A549 (cell line): ENCODE measurements at regions not wholly inside any gene's neighbourhood (a gene's known extent, or its start where the extent isn't known, plus 50 kb on each side); places are given as distances from the start of the nearest gene placed in this dataset.

Source experiments
- ATAC-seq, 2 experiments: fragments of 200-7000 bp in 1 of 2; fragments of >200 bp in 1 of 2; cut with Nextera tagmentation in 1 of 2; cut with Tn5 transposase in 1 of 2; 3 replicates each; pipeline versions ENCODE4 v1.8.0 to v1.9.1; 2018 to 2020; ENCODE audit warnings: mild to moderate bottlenecking in 1 of 2, moderate library complexity in 1 of 2
- CTCF ChIA-PET: fragments of 300-600 bp; sonication (Branson Sonifier 250); formaldehyde crosslinking; extraction: SDS; loops from one replicate; lab custom pipeline; 2021; ENCODE audit warnings: antibody characterized with exemption, inconsistent platforms; lab: Yijun Ruan, JAX
- POLR2A ChIA-PET: fragments of 350-600 bp; formaldehyde crosslinking; extraction: SDS; loops from one replicate; lab custom pipeline; 2021; ENCODE audit warnings: antibody characterized with exemption, inconsistent platforms; lab: Yijun Ruan, JAX
- DNase-seq, 2 experiments: peaks; one replicate each; pipeline versions ENCODE4 v3.0.0 to v3.0.0-alpha.2; 2011 to 2016; ENCODE audit warnings: low read depth in 1 of 2, low spot score in 1 of 2
- FAIRE-seq: peaks from 2 replicates; lab custom pipeline; 2011; peaks lifted over from hg19 to GRCh38; lab: Jason Lieb, UNC
- H3K27ac ChIP-seq, 2 experiments: fragments of >200 bp; sonication (Bioruptor Twin); formaldehyde crosslinking; 3 replicates each; pipeline ENCODE4 v1.5.1; 2016 to 2017
- H3K4me1 ChIP-seq: fragments of >200 bp; sonication (Bioruptor Twin); formaldehyde crosslinking; 3 replicates; pipeline ENCODE4 v1.6.1; 2016
- H3K4me2 ChIP-seq: fragments of >200 bp; sonication (Bioruptor Twin); formaldehyde crosslinking; 3 replicates; pipeline ENCODE4 v1.6.1; 2016
- H3K4me3 ChIP-seq: fragments of >200 bp; sonication (Bioruptor Twin); formaldehyde crosslinking; 3 replicates; pipeline ENCODE4 v1.5.1; 2016
- H3K9me3 ChIP-seq: fragments of >200 bp; sonication (Bioruptor Twin); formaldehyde crosslinking; 3 replicates; pipeline ENCODE4 v1.6.1; 2016
- CBX2 ChIP-seq: fragments of 200-600 bp; sonication (generic); IDR thresholded peaks from 2 replicates; pipeline ENCODE4 v1.6.1; 2016; ENCODE audit warnings: low read depth, mild to moderate bottlenecking, borderline replicate concordance
- CHD4 ChIP-seq: fragments of 200-600 bp; sonication (generic); IDR thresholded peaks from 2 replicates; pipeline ENCODE4 v1.6.1; 2016; ENCODE audit warnings: antibody characterized with exemption, mild to moderate bottlenecking, borderline replicate concordance
- EHF ChIP-seq: fragments of 250-450 bp; sonication (Bioruptor Pico); IDR thresholded peaks from 2 replicates; pipeline ENCODE4 v1.5.0; 2020; ENCODE audit warnings: mild to moderate bottlenecking
- EP300 ChIP-seq, 2 experiments: fragments of >200 bp; sonication (Bioruptor Twin); formaldehyde crosslinking; IDR thresholded peaks; 2 replicates in 1 of 2; 3 replicates in 1 of 2; pipeline ENCODE4 v1.6.1; 2016 to 2017
- ESRRA ChIP-seq: fragments of 150-350 bp; IDR thresholded peaks from 2 replicates; pipeline ENCODE4 v1.6.1; 2014; ENCODE audit warnings: mild to moderate bottlenecking, low read length, borderline replicate concordance
- FOSB ChIP-seq: fragments of 250-450 bp; sonication (Bioruptor Pico); IDR thresholded peaks from 2 replicates; pipeline ENCODE4 v1.5.0; 2020; ENCODE audit warnings: mild to moderate bottlenecking, moderate library complexity
- FOSL2 ChIP-seq, 2 experiments: fragments of 450-650 bp in 1 of 2; fragments of >200 bp in 1 of 2; sonication (Bioruptor Twin) in 1 of 2; formaldehyde crosslinking; IDR thresholded peaks; 2 replicates each; pipeline versions ENCODE4 v1.5.0 to v1.6.1; 2016 to 2020; ENCODE audit warnings: mild to moderate bottlenecking in 1 of 2, moderate library complexity in 1 of 2
- GATA3 ChIP-seq: IDR thresholded peaks from 2 replicates; pipeline ENCODE4 v1.6.1; 2012; ENCODE audit warnings: borderline replicate concordance
- HOXB13 ChIP-seq: fragments of 250-450 bp; sonication (Bioruptor Pico); IDR thresholded peaks from 2 replicates; pipeline ENCODE4 v1.5.0; 2020; ENCODE audit warnings: low read depth, mild to moderate bottlenecking, moderate library complexity
- JUNB ChIP-seq: fragments of >200 bp; sonication (Bioruptor Twin); formaldehyde crosslinking; IDR thresholded peaks from 2 replicates; pipeline ENCODE4 v1.6.1; 2016
- KDM1A ChIP-seq: fragments of 200-600 bp; sonication (generic); IDR thresholded peaks from 2 replicates; pipeline ENCODE4 v1.6.1; 2016; ENCODE audit warnings: low read depth, mild to moderate bottlenecking
- MAFK ChIP-seq: fragments of 450-650 bp; IDR thresholded peaks from 2 replicates; pipeline ENCODE4 v1.6.1; 2014; ENCODE audit not compliant: partially characterized antibody
- MAX ChIP-seq: IDR thresholded peaks from 2 replicates; pipeline ENCODE4 v1.6.1; 2012
- NPAS2 ChIP-seq: fragments of 250-450 bp; sonication (Bioruptor Pico); IDR thresholded peaks from 2 replicates; pipeline ENCODE4 v1.8.0; 2022; ENCODE audit warnings: mild to moderate bottlenecking, moderate library complexity, borderline replicate concordance
- PHF8 ChIP-seq: fragments of 200-600 bp; sonication (generic); IDR thresholded peaks from 2 replicates; pipeline ENCODE4 v1.6.1; 2016; ENCODE audit warnings: low read depth, mild to moderate bottlenecking, antibody characterized with exemption, moderate library complexity, borderline replicate concordance
- POLR2A ChIP-seq: IDR thresholded peaks from 2 replicates; pipeline ENCODE4 v1.6.1; 2012; ENCODE audit warnings: mild to moderate bottlenecking, low read length
- POLR2AphosphoS2 ChIP-seq: conservative IDR thresholded peaks from 2 replicates; pipeline ENCODE4 v1.6.1; 2012; ENCODE audit warnings: low read length, improper control_type of control experiment, inconsistent platforms
- RAD21 ChIP-seq, 2 experiments: fragments of >200 bp in 1 of 2; sonication (Bioruptor Twin) in 1 of 2; formaldehyde crosslinking in 1 of 2; IDR thresholded peaks in 1 of 2; conservative IDR thresholded peaks in 1 of 2; 2 replicates in 1 of 2; 3 replicates in 1 of 2; pipeline ENCODE4 v1.6.1; 2012 to 2018; ENCODE audit warnings: inconsistent platforms in 1 of 2
- RCOR1 ChIP-seq: fragments of 150-350 bp; IDR thresholded peaks from 2 replicates; pipeline ENCODE4 v1.6.1; 2014; ENCODE audit warnings: antibody characterized with exemption, low read length, low read depth
- RNF2 ChIP-seq: fragments of 200-600 bp; sonication (generic); IDR thresholded peaks from 2 replicates; pipeline ENCODE4 v1.6.1; 2016; ENCODE audit warnings: low read depth, mild to moderate bottlenecking, antibody characterized with exemption, moderate library complexity, borderline replicate concordance
- SMC3 ChIP-seq: fragments of >200 bp; sonication (Bioruptor Twin); formaldehyde crosslinking; IDR thresholded peaks from 3 replicates; pipeline ENCODE4 v1.6.1; 2018; ENCODE audit warnings: inconsistent platforms
- SREBF2 ChIP-seq: fragments of 450-650 bp; IDR thresholded peaks from 2 replicates; pipeline ENCODE4 v1.6.1; 2014; ENCODE audit warnings: mild to moderate bottlenecking, moderate library complexity
- TP53 ChIP-seq: fragments of 250-450 bp; sonication (Bioruptor Pico); IDR thresholded peaks from 2 replicates; pipeline ENCODE4 v1.5.0; 2021; ENCODE audit warnings: mild to moderate bottlenecking, moderate library complexity
- ZC3H11A ChIP-seq: fragments of 450-650 bp; IDR thresholded peaks from 2 replicates; pipeline ENCODE4 v1.6.1; 2014; ENCODE audit warnings: antibody characterized with exemption, mild to moderate bottlenecking
- ZFP36 ChIP-seq: fragments of 450-650 bp; IDR thresholded peaks from 2 replicates; pipeline ENCODE4 v1.6.1; 2014; ENCODE audit warnings: borderline replicate concordance; ENCODE audit not compliant: partially characterized antibody
- ZNF302 ChIP-seq: fragments of 250-450 bp; sonication (Bioruptor Pico); IDR thresholded peaks from 2 replicates; pipeline ENCODE4 v1.9.0; 2021; ENCODE audit warnings: inconsistent platforms, mild to moderate bottlenecking, moderate library complexity
- WGBS: methylation state at CpG from one replicate; pipeline ENCODE4 v1.1.6; 2017; ENCODE audit errors: missing lambda C conversion rate; 5-methylcytosine and 5-hydroxymethylcytosine counted together
- TF ChIP-seq, protein P1 (sequence below): fragments of 150-350 bp; IDR thresholded peaks from 2 replicates; pipeline ENCODE4 v1.6.1; 2014; ENCODE audit warnings: low read depth, mild to moderate bottlenecking, low read length
- TF ChIP-seq, protein P2 (sequence below): IDR thresholded peaks from 2 replicates; pipeline ENCODE4 v1.6.1; 2012
- TF ChIP-seq, protein P3 (sequence below): fragments of >200 bp; sonication (Bioruptor Twin); formaldehyde crosslinking; IDR thresholded peaks from 3 replicates; pipeline ENCODE4 v1.6.1; 2016
- TF ChIP-seq, protein P4 (sequence below): fragments of 250-450 bp; sonication (Bioruptor Pico); IDR thresholded peaks from 2 replicates; pipeline ENCODE4 v1.5.0; 2021; ENCODE audit warnings: mild to moderate bottlenecking, moderate library complexity, borderline replicate concordance
- TF ChIP-seq, protein P5 (sequence below): fragments of >200 bp; sonication (Bioruptor Twin); formaldehyde crosslinking; IDR thresholded peaks from 2 replicates; pipeline ENCODE4 v1.6.1; 2016

DNA sequence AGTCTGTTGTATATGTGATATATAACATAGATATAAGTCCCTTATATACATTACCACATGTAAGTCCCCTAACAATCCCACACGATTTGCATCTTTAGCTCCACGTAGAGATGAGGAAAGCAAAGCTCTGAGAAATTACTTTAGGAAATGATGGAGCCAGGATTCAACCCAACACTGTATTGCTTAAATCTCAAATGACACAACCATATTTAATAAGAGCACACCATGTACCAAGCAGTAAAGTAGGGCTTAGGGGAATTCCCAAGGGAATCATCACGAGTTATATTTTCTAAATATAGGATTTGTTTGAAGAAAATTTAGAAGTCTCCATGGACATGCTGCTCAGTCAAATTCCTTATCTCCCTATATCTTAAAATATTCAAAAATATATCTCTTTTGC is 61.3 kb upstream of the POMP start (continued):
- TF ChIP-seq PHF8, result no peak
- TF ChIP-seq ZFP36, result no peak
- TF ChIP-seq RNF2, result no peak
- no peak for TF ChIP-seq RAD21 (conservative IDR thresholded peaks at IDR 0.05 in 1 of 2, IDR thresholded peaks at IDR 0.05 in 1 of 2)
- TF ChIP-seq EHF (CRISPR knock-in tag), result no peak
- TF ChIP-seq SREBF2, result no peak
- TF ChIP-seq POLR2A, result no peak
- TF ChIP-seq, all 56 proteins: peak for 0

GRCh38 chr13:28590461-28590860 is 68.5 kb upstream of the POMP start:
- POLR2A ChIA-PET, result no interaction called here
- 83% methylated on average over 12 of the region's 12 CpGs for WGBS
- ATAC-seq, result no peak
- TF ChIP-seq, protein P1, sequence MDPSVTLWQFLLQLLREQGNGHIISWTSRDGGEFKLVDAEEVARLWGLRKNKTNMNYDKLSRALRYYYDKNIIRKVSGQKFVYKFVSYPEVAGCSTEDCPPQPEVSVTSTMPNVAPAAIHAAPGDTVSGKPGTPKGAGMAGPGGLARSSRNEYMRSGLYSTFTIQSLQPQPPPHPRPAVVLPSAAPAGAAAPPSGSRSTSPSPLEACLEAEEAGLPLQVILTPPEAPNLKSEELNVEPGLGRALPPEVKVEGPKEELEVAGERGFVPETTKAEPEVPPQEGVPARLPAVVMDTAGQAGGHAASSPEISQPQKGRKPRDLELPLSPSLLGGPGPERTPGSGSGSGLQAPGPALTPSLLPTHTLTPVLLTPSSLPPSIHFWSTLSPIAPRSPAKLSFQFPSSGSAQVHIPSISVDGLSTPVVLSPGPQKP, result no peak
- TF ChIP-seq ZNF302 (CRISPR knock-in tag) (no peak), MAX (no peak), FOSB (CRISPR knock-in tag) (no peak), RCOR1 (no peak), EP300 (IDR thresholded peaks at IDR 0.05) (no peak)
- TF ChIP-seq, protein P2, sequence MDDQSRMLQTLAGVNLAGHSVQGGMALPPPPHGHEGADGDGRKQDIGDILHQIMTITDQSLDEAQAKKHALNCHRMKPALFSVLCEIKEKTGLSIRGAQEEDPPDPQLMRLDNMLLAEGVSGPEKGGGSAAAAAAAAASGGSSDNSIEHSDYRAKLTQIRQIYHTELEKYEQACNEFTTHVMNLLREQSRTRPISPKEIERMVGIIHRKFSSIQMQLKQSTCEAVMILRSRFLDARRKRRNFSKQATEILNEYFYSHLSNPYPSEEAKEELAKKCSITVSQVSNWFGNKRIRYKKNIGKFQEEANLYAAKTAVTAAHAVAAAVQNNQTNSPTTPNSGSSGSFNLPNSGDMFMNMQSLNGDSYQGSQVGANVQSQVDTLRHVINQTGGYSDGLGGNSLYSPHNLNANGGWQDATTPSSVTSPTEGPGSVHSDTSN, result no peak
- TF ChIP-seq, all 56 proteins: peak for 0
- CTCF ChIA-PET, result no interaction called here
- Histone ChIP-seq H3K9me3 (no peaks in the 10 kb centered on the region), H3K4me3 (no peak overlapping the region), H3K27ac (no peak overlapping the region), H3K4me2 (no peak overlapping the region), H3K4me1 (no peaks in the 10 kb centered on the region)
- DNase-seq, result no peak
- no peak for FAIRE-seq

- no peak for FAIRE-seq
Measured at GRCh38 chr13:28588296-28588695, 70.6 kb upstream of the POMP start.

DNA sequence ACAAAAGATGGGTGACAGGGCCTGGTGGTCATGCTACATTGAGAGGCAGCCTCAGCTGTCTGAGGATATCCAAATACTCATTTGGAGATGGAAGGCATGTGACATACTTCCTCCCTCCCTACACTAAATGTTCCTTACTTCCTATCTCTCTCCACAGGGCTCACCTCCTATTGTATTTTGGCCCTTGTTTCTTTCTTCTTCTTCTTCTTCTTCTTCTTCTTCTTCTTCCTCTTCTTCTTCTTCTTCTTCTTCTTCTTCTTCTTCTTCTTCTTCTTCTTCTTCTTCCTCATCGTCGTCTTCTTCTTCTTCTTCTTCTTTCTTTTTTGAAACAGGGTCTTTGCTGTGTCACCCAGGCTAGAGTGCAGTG is 71.8 kb upstream of the POMP start:
- Histone ChIP-seq H3K4me3 (no peak overlapping the region), H3K9me3 (no peaks in the 10 kb centered on the region), H3K27ac (no peak overlapping the region), H3K4me2 (no peak overlapping the region), H3K4me1 (no peaks in the 10 kb centered on the region)
- WGBS, result no CpG with 5 or more reads among the region's 2 CpGs
- FAIRE-seq (no peak), DNase-seq (no peak), ATAC-seq (no peak)
- CTCF ChIA-PET, result no interaction called here
- POLR2A ChIA-PET, result no interaction called here
- TF ChIP-seq RNF2, result no peak
- TF ChIP-seq MAFK, result no peak
- TF ChIP-seq, protein P3, sequence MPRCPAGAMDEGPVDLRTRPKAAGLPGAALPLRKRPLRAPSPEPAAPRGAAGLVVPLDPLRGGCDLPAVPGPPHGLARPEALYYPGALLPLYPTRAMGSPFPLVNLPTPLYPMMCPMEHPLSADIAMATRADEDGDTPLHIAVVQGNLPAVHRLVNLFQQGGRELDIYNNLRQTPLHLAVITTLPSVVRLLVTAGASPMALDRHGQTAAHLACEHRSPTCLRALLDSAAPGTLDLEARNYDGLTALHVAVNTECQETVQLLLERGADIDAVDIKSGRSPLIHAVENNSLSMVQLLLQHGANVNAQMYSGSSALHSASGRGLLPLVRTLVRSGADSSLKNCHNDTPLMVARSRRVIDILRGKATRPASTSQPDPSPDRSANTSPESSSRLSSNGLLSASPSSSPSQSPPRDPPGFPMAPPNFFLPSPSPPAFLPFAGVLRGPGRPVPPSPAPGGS, result no peak
- TF ChIP-seq SREBF2, result no peak
- TF ChIP-seq POLR2AphosphoS2, result no peak
- TF ChIP-seq NPAS2, result no peak
- no peak for TF ChIP-seq JUNB
- no peak for TF ChIP-seq GATA3
- TF ChIP-seq FOSL2 (IDR thresholded peaks at IDR 0.05), result no peak
- TF ChIP-seq FOSL2 (CRISPR knock-in tag; IDR thresholded peaks at IDR 0.05), result no peak
- no peak for TF ChIP-seq RAD21 (conservative IDR thresholded peaks at IDR 0.05 in 1 of 2, IDR thresholded peaks at IDR 0.05 in 1 of 2)
- TF ChIP-seq HOXB13, result no peak
- TF ChIP-seq SMC3, result no peak
- TF ChIP-seq, protein P4, sequence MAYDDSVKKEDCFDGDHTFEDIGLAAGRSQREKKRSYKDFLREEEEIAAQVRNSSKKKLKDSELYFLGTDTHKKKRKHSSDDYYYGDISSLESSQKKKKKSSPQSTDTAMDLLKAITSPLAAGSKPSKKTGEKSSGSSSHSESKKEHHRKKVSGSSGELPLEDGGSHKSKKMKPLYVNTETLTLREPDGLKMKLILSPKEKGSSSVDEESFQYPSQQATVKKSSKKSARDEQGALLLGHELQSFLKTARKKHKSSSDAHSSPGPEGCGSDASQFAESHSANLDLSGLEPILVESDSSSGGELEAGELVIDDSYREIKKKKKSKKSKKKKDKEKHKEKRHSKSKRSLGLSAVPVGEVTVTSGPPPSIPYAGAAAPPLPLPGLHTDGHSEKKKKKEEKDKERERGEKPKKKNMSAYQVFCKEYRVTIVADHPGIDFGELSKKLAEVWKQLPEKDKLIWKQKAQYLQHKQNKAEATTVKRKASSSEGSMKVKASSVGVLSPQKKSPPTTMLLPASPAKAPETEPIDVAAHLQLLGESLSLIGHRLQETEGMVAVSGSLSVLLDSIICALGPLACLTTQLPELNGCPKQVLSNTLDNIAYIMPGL, result no peak
- TF ChIP-seq TP53, result no peak
- TF ChIP-seq, protein P5, sequence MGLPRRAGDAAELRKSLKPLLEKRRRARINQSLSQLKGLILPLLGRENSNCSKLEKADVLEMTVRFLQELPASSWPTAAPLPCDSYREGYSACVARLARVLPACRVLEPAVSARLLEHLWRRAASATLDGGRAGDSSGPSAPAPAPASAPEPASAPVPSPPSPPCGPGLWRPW, result no peak
- TF ChIP-seq CHD4, result no peak

More at GRCh38 chr13:28588296-28588695, 70.6 kb upstream of the POMP start:
- Histone ChIP-seq H3K9me3 (no peaks in the 10 kb centered on the region), H3K27ac (no peak overlapping the region), H3K4me1 (no peaks in the 10 kb centered on the region), H3K4me3 (no peak overlapping the region), H3K4me2 (no peak overlapping the region)
- CTCF ChIA-PET, result no interaction called here
- no peak for DNase-seq
- POLR2A ChIA-PET, result no interaction called here
- no peak for TF ChIP-seq ZC3H11A
- no peak for TF ChIP-seq TP53
- no peak for TF ChIP-seq CBX2
- no peak for TF ChIP-seq ESRRA
- no peak for TF ChIP-seq MAFK
- no peak for TF ChIP-seq RAD21 (conservative IDR thresholded peaks at IDR 0.05 in 1 of 2, IDR thresholded peaks at IDR 0.05 in 1 of 2)
- TF ChIP-seq POLR2AphosphoS2, result no peak
- no peak for TF ChIP-seq KDM1A
- 70% methylated on average over 5 of the region's 5 CpGs for WGBS
- no peak for ATAC-seq
